Suprapubic skin (tissue), 4 donors: ENCODE measurements at regions not wholly inside any gene's neighbourhood (a gene's known extent, or its start where the extent isn't known, plus 50 kb on each side); places are given as distances from the start of the nearest gene placed in this dataset.

ENCODE experiments used
- CTCF ChIP-seq, 2 donors: fragments of 200-600 bp in 1 of 2; fragments of 450-650 bp in 1 of 2; sonication (generic) in 1 of 2; IDR thresholded peaks; one replicate each; pipeline ENCODE4 v1.5.1; 2016 to 2019; ENCODE audit warnings: antibody characterized with exemption in 2 of 2, mild to moderate bottlenecking in 1 of 2, moderate library complexity in 1 of 2
- EP300 ChIP-seq: sonication (generic); formaldehyde crosslinking; IDR thresholded peaks from one replicate; pipeline ENCODE4 v1.6.1; 2017; ENCODE audit warnings: antibody characterized with exemption
- POLR2A ChIP-seq, 2 donors: fragments of 450-650 bp; IDR thresholded peaks; one replicate each; pipeline ENCODE4 v1.6.1; 2017; ENCODE audit warnings: antibody characterized with exemption in 2 of 2, mild to moderate bottlenecking in 2 of 2, moderate library complexity in 2 of 2
- POLR2AphosphoS5 ChIP-seq, 3 donors: sonication (generic); formaldehyde crosslinking; IDR thresholded peaks; one replicate each; pipeline ENCODE4 v1.6.1; 2017; ENCODE audit warnings: antibody characterized with exemption in 3 of 3

GRCh38 chr6:115551527-115551926 lies 509.2 kb downstream of the FRK start:
- no peak for TF ChIP-seq CTCF (IDR thresholded peaks at IDR 0.05)
- TF ChIP-seq POLR2A (IDR thresholded peaks at IDR 0.05) = no peak
- TF ChIP-seq EP300 = no peak
- no peak for TF ChIP-seq POLR2AphosphoS5 (IDR thresholded peaks at IDR 0.05)
